HG03565 (cell line): ENCODE measurements at regions not wholly inside any gene's neighbourhood (a gene's known extent, or its start where the extent isn't known, plus 50 kb on each side); places are given as distances from the start of the nearest gene placed in this dataset.
"Not testable (repeated sequence)": the region's sequence is repeated elsewhere in the genome, so short reads cannot be mapped to it uniquely, and the experiment has no call there.

Experiments used
- ATAC-seq: cut with Tn5 transposase; IDR thresholded peaks from one replicate; pipeline ENCODE4 v1.9.1; 2021; ENCODE audit warnings: mild to moderate bottlenecking, moderate library complexity; ENCODE audit not compliant: unreplicated experiment

- ATAC-seq, result not testable (repeated sequence)
These were observed 52.7 kb downstream of the CTAGE6 start for GRCh38 chr7:143704813-143705212.

GRCh38 chr7:143700759-143701699 lies 56.5 kb downstream of the CTAGE6 start:
- ATAC-seq, result peak; percentile 96
